ENCODE measurements at regions not wholly inside any gene's neighbourhood (a gene's known extent, or its start where the extent isn't known, plus 50 kb on each side); places are given as distances from the start of the nearest gene placed in this dataset.

DNA sequence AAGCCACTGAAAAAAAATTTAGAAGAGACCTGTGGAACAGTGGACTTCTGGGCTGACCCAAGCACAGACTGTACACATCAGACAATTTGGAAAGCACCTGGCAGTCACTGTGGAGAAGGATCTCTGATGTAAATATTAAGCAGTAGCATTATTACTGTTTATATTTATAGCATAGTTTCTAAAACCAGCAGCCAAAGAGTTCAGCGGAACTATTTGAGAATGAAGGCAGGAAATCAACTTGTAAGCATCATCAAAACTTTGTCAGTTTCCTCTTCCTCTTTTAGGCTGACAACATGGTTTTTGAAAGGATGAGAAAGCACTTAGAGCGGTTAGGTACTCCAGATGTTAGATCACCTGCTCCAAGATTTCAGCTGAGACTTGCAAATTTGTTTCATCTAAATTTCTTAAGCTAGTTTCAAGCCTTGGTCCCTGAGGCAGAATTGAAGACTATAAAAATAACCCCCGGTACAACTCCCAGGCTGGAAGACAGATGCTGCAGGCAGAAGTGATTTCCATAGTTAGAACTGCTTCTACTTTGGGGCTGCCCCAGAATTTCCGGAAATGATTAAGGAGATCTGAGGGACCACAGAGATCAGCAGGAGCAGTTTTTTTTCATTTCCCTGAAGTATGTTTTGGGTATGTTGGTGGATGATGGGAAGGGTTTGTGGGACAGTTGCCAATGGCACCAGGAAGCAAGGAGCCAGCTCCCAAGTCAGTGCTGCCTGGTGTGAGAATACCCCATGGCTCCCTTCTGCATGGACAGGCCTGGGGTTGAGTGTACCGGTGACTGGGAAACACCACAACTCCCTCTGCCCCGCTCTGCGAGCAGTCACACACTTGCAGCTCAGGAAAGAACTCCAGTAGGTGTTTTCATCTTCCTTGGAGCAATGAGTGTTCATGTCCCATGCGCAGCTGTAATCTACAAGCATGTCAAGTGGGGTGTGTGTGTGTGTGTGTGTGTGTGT, 354.5 kb downstream of the NUAK1 start:
- DNase-seq (ENCODE audit: low spot score) = no peak
- in situ Hi-C loops (cut with MboI; ENCODE audit: low pct_unique_long_range_greater_than_20kb, low sequenced_read_pairs, unreplicated experiment) = no loop called here
- no peak for TF ChIP-seq CTCF (IDR thresholded peaks at IDR 0.05; ENCODE audit: extremely low read depth, insufficient read depth, missing control alignments)

DNA sequence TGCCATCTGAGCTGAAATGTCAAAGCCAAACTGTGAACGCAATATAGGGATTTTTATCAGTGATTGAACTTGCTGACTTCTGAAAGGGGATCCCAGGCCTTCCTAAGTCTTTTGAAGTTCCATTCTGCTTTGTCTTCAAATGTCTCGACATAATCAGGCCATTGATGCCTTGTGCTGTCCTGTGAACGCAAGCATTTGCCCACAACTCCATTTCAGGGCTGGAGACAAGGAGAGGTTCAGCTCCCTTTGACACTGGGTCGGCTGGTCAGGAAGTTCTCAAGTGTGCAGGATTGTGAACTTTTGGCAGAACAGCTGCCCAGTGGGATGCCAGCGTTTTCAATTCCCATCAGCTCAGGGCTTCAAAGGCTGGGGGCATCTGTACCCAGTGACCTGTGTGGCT, 345.3 kb downstream of the NUAK1 start:
- no peak for DNase-seq (ENCODE audit: low spot score)
- TF ChIP-seq CTCF (IDR thresholded peaks at IDR 0.05; ENCODE audit: extremely low read depth, insufficient read depth, missing control alignments) = no peak
- in situ Hi-C loops (cut with MboI; ENCODE audit: low pct_unique_long_range_greater_than_20kb, low sequenced_read_pairs, unreplicated experiment) = no loop called here

- DNase-seq (ENCODE audit: low spot score) = no peak
- in situ Hi-C loops (cut with MboI; ENCODE audit: low pct_unique_long_range_greater_than_20kb, low sequenced_read_pairs, unreplicated experiment) = no loop called here
- TF ChIP-seq CTCF (IDR thresholded peaks at IDR 0.05; ENCODE audit: extremely low read depth, insufficient read depth, missing control alignments) = no peak
Observed at GRCh38 chr12:105798256-105798845, 340.4 kb downstream of the NUAK1 start.

- no peak for TF ChIP-seq CTCF (IDR thresholded peaks at IDR 0.05; ENCODE audit: extremely low read depth, insufficient read depth, missing control alignments)
- in situ Hi-C loops (cut with MboI; ENCODE audit: low pct_unique_long_range_greater_than_20kb, low sequenced_read_pairs, unreplicated experiment) = no loop called here
- no peak for DNase-seq (ENCODE audit: low spot score)
Observed at GRCh38 chr12:105799103-105799502, 339.7 kb downstream of the NUAK1 start.

GRCh38 chr12:105801351-105801750, 337.4 kb downstream of the NUAK1 start:
- TF ChIP-seq CTCF (IDR thresholded peaks at IDR 0.05; ENCODE audit: extremely low read depth, insufficient read depth, missing control alignments) = no peak
- in situ Hi-C loops (cut with MboI; ENCODE audit: low pct_unique_long_range_greater_than_20kb, low sequenced_read_pairs, unreplicated experiment) = no loop called here
- no peak for DNase-seq (ENCODE audit: low spot score)

DNA sequence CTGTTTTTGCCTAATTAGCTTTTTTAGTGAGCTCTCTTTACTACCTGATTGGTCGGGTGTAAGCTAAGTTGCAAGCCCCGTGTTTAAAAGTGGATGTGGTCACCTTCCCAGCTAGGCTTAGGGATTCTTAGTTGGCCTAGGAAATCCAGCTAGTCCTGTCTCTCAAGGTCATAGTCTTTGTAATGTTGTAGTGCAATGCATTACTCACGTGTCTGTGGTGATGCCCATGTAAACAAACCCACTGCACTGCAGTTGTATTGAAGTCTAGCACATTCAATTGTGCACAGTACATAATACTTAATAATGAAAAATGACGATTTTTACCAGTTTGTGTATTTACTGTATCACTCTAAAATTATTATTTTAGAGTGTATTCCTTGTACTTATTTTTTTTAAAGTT, 335.5 kb downstream of the NUAK1 start:
- in situ Hi-C loops (cut with MboI; ENCODE audit: low pct_unique_long_range_greater_than_20kb, low sequenced_read_pairs, unreplicated experiment) = no loop called here
- DNase-seq (ENCODE audit: low spot score) = no peak
- no peak for TF ChIP-seq CTCF (IDR thresholded peaks at IDR 0.05; ENCODE audit: extremely low read depth, insufficient read depth, missing control alignments)

All from GM13977 (cell line).